GM18507 (cell line): ENCODE measurements at regions not wholly inside any gene's neighbourhood (a gene's known extent, or its start where the extent isn't known, plus 50 kb on each side); places are given as distances from the start of the nearest gene placed in this dataset.
A peak's percentile ranks its signal among the peaks of the same experiment; 100 is the strongest.

Experiments used
- DNase-seq: peaks from one replicate; pipeline ENCODE4 v3.0.0; 2011; ENCODE audit warnings: low read depth; ENCODE audit not compliant: insufficient read length; ENCODE audit errors: extremely low spot score
- FAIRE-seq: peaks from 2 replicates; lab custom pipeline; 2011; peaks lifted over from hg19 to GRCh38; lab: Jason Lieb, UNC

- FAIRE-seq (no peak), DNase-seq (no peak)
Measured at GRCh38 chr3:127407026-127407939, 119.4 kb upstream of the PRR20G start.

DNA sequence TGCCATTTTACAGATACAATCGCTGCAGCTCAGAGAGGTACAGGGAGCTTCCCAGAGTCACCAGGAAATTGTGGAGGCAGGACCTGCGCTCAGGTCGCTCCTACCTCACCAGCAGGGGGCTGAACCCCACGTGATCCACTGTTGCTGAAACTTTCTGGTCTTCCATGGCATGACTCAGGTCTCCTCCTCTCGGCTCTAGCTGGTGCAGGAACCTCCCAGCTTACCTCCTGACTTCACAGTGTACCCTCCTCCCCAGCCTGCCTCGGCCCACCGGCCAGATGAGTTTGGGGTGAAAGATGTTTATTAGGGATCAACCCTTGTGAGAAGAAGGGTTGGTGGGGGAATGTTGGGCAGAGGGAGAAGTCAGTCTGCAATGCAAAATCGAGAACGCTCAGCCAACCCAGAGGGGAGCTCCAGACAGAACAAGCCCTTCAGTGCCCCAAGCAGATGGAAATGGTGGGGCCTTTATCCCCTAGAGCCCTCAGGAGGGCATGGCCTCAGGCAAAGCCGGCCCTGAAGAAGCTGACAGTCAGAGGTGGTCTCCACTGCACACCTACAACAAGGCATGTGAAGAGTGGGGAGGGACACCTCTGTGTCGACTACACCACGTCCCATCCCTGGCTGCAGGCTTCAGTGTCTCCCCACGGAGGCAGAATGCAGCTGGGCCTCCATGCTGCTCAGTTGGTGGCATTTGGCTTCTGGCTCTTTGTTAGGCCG, 118.6 kb upstream of the PRR20G start:
- peak; percentile 14 for DNase-seq
- peak; percentile 46 for FAIRE-seq

GRCh38 chr3:127405791-127406190, 117.9 kb upstream of the PRR20G start:
- DNase-seq (no peak), FAIRE-seq (no peak)

DNA sequence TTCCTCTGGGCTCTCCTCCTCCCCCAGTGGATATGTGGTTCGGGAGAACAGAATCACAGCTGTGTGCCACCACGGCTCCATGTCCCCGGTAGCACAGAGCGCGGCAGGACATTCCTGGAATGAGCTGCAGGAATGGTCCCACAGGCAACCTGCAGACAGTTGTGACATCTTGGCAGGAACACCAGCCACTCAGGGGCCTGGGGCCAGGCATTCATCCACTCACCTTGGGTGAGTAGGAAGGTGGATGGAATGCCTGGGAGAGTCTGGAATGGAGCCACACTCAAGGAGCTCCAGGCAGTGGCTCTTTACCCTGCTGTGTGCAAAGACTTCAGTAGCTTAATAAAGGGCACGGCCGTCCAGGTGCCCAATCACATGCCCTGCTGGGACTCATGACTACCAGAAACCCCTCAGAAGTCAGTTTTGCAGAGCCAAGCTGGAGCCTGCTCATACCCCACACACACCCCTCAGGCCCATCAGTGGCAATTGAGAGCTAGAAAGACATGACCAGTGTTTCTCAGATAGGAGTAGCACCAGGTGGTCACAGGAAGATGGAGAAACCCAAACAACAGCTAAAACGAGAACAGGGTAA, 117.3 kb upstream of the PRR20G start:
- FAIRE-seq (no peak), DNase-seq (no peak)

GRCh38 chr3:127404221-127405009, 116.6 kb upstream of the PRR20G start:
- FAIRE-seq (no peak), DNase-seq (no peak)

DNA sequence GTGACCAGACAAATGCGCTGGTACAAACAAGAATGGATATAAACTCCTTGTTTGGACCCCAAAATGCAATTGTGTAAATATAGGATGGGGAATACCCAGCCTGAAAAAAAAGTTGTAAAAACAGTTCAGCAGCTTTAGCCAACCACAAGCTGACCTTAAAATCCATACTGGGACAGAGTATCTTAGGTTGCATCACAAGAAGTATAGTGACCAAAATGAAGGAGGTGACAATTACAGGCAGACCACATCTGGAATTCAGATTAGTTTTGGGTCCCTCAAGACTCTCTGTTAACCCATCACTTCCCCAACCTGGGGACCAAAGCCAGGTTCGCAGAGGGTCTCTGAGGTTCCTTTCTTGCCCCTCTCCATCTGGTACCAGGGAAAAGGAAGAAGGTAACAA, 115.9 kb upstream of the PRR20G start:
- no peak for DNase-seq
- FAIRE-seq, result no peak

DNA sequence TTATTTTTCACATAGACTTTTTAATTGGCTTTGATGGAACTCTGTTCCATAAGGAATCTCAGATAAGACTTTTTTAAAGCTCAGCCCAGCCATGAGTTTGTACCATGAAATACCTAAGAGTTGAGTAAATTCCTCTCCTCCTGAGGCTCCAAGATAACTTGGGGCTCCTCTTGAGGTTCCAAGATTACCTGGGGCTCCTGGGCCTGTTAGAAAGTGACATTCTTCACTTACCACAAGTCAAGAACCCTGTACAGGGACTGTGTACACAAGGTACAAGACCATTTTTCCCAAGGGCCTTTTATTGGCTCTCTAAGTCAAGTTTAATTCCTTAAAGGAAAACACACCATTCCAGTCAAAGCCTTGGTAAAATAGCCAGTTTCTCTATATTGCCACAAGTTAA, 111.3 kb upstream of the PRR20G start:
- DNase-seq, result no peak
- FAIRE-seq, result no peak

- FAIRE-seq (no peak), DNase-seq (no peak)
Measured at GRCh38 chr3:127396473-127396872, 108.6 kb upstream of the PRR20G start.

GRCh38 chr3:127395663-127396355, 108.0 kb upstream of the PRR20G start:
- no peak for DNase-seq
- FAIRE-seq, result no peak

DNA sequence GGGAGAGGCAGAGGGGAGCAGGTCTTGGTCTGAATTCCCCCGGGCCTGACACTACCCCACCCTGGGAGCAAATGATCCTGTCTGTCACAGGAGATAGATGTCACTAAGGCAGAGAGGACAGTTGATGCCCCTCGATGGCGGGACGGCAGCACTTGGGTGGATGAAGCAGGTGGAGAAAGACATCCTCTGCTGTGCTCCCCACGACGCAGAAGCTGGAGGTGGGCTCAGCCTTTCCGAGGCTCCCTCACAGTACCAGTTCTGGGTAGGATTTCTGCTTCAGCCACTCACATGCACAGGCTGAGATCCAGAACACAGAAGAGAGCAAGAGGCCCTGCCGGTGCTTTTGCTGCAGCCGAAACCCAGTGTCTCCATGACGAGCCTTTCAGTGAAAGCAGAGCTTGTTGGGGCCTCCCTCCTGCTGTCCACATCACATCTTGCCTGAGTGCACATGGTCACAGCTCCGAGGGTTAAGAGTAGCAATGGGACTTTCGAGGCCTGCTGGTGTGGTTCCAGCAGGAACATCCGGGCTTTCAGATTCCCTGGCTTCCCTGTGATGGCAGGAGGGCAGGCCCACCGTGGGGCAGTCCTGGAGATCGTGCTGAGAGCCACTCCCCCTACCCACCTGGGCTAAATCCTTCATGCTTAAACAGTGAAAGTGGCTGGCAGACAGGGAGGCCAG, 107.3 kb upstream of the PRR20G start:
- no peak for FAIRE-seq
- DNase-seq, result no peak

GRCh38 chr3:127394031-127394430, 106.2 kb upstream of the PRR20G start:
- FAIRE-seq (no peak), DNase-seq (no peak)

- FAIRE-seq, result no peak
Measured at GRCh38 chr3:127393131-127393820, 105.4 kb upstream of the PRR20G start.

DNA sequence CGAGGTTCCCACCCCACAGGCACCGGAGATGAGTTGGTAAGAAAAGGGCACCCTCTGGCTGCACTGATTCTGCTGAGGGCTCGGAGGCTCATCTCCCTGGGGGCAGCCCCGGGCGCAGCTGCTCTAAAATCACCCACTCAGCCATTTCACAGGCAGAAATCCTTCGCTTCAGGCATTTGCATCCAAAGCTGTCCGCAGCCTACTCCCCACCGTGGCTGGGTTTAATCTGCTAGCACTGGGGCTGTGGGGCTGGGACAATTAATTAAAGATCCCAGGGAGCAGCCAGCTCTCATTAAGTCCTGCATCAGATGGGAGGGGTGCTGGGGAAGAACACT, 104.3 kb upstream of the PRR20G start:
- FAIRE-seq, result no peak
- no peak for DNase-seq

More at GRCh38 chr3:127393131-127393820, 105.4 kb upstream of the PRR20G start:
- no peak for DNase-seq

DNA sequence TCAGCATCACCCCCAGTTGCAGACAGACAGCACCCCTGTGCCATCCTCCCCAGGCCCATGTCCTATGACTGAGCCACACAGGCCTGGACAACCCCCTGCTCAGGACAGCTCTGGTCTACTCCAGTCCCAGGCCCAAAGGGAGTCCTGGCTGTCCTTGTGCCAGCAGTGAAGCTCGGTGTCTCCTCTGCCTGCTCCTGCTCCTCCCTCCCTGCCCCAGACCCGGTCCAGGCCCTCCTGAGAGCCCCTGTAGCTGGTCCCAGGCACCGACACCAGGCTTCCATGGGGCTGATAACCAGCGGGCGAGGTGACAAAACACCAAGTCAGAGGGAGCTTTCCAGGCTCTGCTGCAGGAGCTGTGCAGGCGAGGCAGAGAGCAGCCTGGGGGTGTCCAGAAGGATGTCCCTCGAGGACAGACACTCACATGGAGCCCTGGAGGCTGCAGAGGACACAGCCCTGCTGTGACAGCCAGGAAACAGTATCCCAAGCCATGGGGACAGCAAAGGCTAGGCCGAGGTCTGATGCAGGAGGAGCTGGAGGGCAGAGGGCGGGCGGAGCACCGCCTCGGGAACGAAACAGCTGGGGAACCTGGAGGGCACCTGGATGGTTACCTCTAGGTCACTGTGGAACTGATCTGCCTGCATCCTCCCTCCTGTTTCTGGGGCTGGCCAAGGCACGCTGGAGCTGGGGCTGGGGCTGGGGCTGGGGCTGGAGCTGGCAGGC, 103.8 kb upstream of the PRR20G start:
- FAIRE-seq, result no peak
- no peak for DNase-seq

- FAIRE-seq, result no peak
Measured at GRCh38 chr3:127390365-127391025, 102.6 kb upstream of the PRR20G start.

DNA sequence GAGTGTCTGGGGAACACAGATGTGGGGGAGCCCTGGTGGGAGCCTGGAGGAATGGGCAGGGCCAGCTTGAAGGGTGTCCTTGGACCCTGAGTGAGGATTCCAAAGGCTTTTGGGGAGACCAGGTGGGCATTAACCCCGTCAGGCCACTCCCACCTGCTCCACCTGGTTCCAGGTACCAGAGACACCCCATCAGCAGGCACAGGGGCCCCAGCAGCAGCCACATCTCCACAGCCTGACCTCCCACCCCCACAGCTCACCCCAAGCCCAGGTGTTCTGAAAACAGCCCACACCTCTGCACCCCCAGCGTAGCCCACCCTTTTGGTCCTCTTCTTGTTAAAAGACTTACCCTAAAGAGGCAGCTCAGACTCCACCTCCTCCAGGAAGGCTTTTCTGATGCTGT, 102.1 kb upstream of the PRR20G start:
- no peak for DNase-seq
- FAIRE-seq, result no peak

More at GRCh38 chr3:127390365-127391025, 102.6 kb upstream of the PRR20G start:
- DNase-seq, result no peak

DNA sequence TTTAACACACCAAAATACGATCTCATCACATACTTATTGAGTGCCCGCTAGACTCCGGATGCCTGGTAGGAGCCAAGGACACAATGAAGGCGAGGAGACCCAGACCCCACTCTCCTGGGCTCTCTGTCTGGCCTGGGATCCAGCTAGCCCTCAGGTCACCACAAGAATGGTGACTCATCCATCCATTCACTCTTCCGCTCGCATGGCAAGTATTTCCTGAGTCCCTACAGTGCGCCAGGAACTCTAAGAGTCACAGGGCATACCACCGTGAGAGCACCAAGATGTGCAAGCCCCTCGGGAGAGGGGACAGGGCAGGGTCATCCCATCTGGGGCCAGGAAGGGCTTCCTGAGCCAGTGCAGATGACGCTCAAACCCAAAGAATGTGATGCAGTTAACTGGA, 101.6 kb upstream of the PRR20G start:
- FAIRE-seq, result no peak
- DNase-seq, result no peak
